ENCODE measurements at regions not wholly inside any gene's neighbourhood (a gene's known extent, or its start where the extent isn't known, plus 50 kb on each side); places are given as distances from the start of the nearest gene placed in this dataset.

DNA sequence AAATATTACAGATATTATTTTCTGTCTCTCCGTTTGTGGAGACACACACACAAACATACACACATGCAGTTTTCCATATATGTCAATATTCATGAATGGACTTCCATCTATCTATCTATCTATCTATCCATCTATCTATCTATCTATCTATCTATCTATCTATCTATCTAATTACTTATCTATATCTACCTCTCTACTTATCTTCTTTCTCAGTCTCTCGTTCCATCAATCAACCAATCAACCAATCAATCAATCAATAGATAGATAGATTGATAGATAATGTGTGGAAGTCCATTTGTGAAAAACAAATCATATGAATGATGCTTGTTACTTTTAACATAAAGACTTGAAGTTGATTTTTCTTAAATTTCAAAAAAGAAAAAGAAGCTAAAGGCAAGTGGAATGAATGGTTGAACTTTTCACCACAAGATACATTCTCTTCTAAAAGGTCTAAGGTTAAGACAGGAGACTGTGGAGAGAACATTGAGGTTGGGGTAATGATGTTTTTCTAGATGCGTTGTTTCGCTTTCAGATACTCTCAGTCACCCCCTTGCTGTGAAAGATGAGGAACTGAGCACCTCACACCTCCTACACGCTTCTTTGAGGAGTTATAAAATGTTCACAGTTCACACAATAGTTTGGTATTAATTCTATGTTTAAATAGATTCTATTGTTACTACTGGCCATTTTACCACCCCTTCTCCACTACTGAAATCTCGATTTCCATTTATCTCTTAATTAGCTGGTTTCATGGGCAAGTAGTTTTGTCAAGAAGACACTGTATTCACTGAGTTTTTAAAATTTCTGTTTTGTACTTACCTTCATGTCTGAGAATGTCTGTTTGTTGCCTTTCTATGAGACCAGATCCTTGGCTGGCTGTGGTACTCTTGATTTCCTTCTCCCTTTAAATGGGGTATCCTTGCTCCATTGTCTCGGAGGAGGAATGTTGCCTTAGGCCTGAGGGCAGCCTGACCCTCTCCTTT lies 114.1 kb downstream of the EMX2 start:
- no peak overlapping the region for H3K4me2 ChIP-seq (ENCODE audit: insufficient read depth, low read length)

DNA sequence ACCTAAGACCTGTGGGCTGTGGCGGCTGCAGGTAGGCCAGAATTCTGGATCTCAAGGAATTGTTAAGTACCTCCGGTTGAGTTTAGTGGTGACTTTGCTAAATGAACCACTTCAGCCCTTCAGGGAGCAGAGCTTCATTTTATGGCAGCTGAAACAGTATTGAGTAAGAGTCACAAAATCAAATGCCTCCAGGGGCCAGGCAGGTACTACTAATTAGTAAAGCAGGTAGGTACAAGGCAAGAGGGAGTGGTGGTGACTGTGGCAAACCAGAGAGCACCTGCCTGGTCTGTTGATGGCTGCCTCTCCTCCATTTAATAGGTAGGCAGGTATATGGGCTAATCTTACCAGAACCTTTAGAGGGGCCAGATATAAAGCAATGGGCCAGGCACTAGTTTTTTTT lies 118.8 kb downstream of the EMX2 start:
- H3K9me3 ChIP-seq (ENCODE audit: insufficient read depth, low read length, severe bottlenecking): no peaks in the 10 kb centered on the region
- H2AFZ ChIP-seq (ENCODE audit: low read depth, low read length): no peak overlapping the region
- H3K27me3 ChIP-seq (ENCODE audit: insufficient read depth, low read length, poor library complexity): no peaks in the 10 kb centered on the region
- no peaks in the 10 kb centered on the region for H3K79me2 ChIP-seq (ENCODE audit: insufficient read depth, low read length)
- no peaks in the 10 kb centered on the region for H3K4me1 ChIP-seq (ENCODE audit: insufficient read depth, low read length)
- no peak for DNase-seq
- no peak overlapping the region for H3K27ac ChIP-seq (ENCODE audit: low read length)
- no peaks in the 10 kb centered on the region for H4K20me1 ChIP-seq (ENCODE audit: insufficient read depth, low read length)
- H3K4me2 ChIP-seq (ENCODE audit: insufficient read depth, low read length): no peak overlapping the region
- ATAC-seq (ENCODE audit: insufficient read depth, low read depth): no peak
- TF ChIP-seq EZH2 (IDR thresholded peaks at IDR 0.05; ENCODE audit: borderline replicate concordance, low read depth, low read length, severe bottlenecking): no peak
- TF ChIP-seq, protein P1, sequence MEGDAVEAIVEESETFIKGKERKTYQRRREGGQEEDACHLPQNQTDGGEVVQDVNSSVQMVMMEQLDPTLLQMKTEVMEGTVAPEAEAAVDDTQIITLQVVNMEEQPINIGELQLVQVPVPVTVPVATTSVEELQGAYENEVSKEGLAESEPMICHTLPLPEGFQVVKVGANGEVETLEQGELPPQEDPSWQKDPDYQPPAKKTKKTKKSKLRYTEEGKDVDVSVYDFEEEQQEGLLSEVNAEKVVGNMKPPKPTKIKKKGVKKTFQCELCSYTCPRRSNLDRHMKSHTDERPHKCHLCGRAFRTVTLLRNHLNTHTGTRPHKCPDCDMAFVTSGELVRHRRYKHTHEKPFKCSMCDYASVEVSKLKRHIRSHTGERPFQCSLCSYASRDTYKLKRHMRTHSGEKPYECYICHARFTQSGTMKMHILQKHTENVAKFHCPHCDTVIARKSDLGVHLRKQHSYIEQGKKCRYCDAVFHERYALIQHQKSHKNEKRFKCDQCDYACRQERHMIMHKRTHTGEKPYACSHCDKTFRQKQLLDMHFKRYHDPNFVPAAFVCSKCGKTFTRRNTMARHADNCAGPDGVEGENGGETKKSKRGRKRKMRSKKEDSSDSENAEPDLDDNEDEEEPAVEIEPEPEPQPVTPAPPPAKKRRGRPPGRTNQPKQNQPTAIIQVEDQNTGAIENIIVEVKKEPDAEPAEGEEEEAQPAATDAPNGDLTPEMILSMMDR (IDR thresholded peaks at IDR 0.05; ENCODE audit: borderline replicate concordance, extremely low read depth, low read length, poor library complexity, severe bottlenecking): no peak
- no peak overlapping the region for H3K4me3 ChIP-seq (ENCODE audit: low read depth in 1 of 2, low read length in 2 of 2)
- no peak overlapping the region for H3K9ac ChIP-seq (ENCODE audit: low read depth, low read length)
- H3K36me3 ChIP-seq (ENCODE audit: insufficient read depth, low read length): no peaks in the 10 kb centered on the region

More for the DNA sequence above, 114.1 kb downstream of the EMX2 start:
- no peaks in the 10 kb centered on the region for H4K20me1 ChIP-seq (ENCODE audit: insufficient read depth, low read length)
- ATAC-seq (ENCODE audit: insufficient read depth, low read depth) (no peak), DNase-seq (no peak)
- H3K9me3 ChIP-seq (ENCODE audit: insufficient read depth, low read length, severe bottlenecking): no peaks in the 10 kb centered on the region
- H3K4me1 ChIP-seq (ENCODE audit: insufficient read depth, low read length): no peaks in the 10 kb centered on the region
- H2AFZ ChIP-seq (ENCODE audit: low read depth, low read length): no peak overlapping the region
- no peaks in the 10 kb centered on the region for H3K36me3 ChIP-seq (ENCODE audit: insufficient read depth, low read length)
- no peak overlapping the region for H3K9ac ChIP-seq (ENCODE audit: low read depth, low read length)
- peaks cover 6% of the 10 kb centered on the region for H3K27me3 ChIP-seq (ENCODE audit: insufficient read depth, low read length, poor library complexity)
- TF ChIP-seq EZH2 (IDR thresholded peaks at IDR 0.05; ENCODE audit: borderline replicate concordance, low read depth, low read length, severe bottlenecking): no peak
- TF ChIP-seq, protein P1 (IDR thresholded peaks at IDR 0.05; ENCODE audit: borderline replicate concordance, extremely low read depth, low read length, poor library complexity, severe bottlenecking): no peak
- no peaks in the 10 kb centered on the region for H3K79me2 ChIP-seq (ENCODE audit: insufficient read depth, low read length)
- H3K4me3 ChIP-seq (ENCODE audit: low read depth in 1 of 2, low read length in 2 of 2): no peak overlapping the region
- H3K27ac ChIP-seq (ENCODE audit: low read length): no peak overlapping the region

DNA sequence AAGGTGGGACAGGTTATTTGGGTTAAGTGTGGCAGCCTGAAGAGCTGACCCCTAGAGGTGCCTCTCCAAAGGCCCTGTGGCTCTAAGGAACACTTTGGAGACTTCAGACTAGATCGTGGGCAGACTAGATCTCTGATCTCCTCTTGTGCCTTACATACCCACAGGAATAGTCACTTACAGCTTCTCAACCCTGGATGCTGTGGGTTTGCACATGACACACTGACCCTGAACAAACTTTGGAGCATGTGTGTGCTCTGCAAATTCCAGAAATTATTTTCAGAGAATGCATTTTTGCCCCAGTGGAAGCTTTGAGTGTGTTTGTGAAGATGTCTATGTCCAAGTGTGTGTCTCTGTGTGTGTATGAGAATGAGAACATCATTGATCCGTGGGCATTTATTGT lies 119.6 kb downstream of the EMX2 start:
- DNase-seq: no peak
- Histone ChIP-seq H3K27me3 (ENCODE audit: insufficient read depth, low read length, poor library complexity) (no peaks in the 10 kb centered on the region), H3K4me1 (ENCODE audit: insufficient read depth, low read length) (no peaks in the 10 kb centered on the region), H4K20me1 (ENCODE audit: insufficient read depth, low read length) (no peaks in the 10 kb centered on the region), H2AFZ (ENCODE audit: low read depth, low read length) (no peak overlapping the region), H3K36me3 (ENCODE audit: insufficient read depth, low read length) (no peaks in the 10 kb centered on the region), H3K4me3 (ENCODE audit: low read depth in 1 of 2, low read length in 2 of 2) (no peak overlapping the region), H3K4me2 (ENCODE audit: insufficient read depth, low read length) (no peak overlapping the region), H3K9me3 (ENCODE audit: insufficient read depth, low read length, severe bottlenecking) (no peaks in the 10 kb centered on the region), H3K79me2 (ENCODE audit: insufficient read depth, low read length) (no peaks in the 10 kb centered on the region), H3K9ac (ENCODE audit: low read depth, low read length) (no peak overlapping the region), H3K27ac (ENCODE audit: low read length) (no peak overlapping the region)
- TF ChIP-seq EZH2 (IDR thresholded peaks at IDR 0.05; ENCODE audit: borderline replicate concordance, low read depth, low read length, severe bottlenecking): no peak
- TF ChIP-seq, protein P1 (IDR thresholded peaks at IDR 0.05; ENCODE audit: borderline replicate concordance, extremely low read depth, low read length, poor library complexity, severe bottlenecking): no peak
- no peak for ATAC-seq (ENCODE audit: insufficient read depth, low read depth)
